ENCODE measurements at regions not wholly inside any gene's neighbourhood (a gene's known extent, or its start where the extent isn't known, plus 50 kb on each side); places are given as distances from the start of the nearest gene placed in this dataset.

- Histone ChIP-seq H3K36me3 (no peaks in the 10 kb centered on the region), H3K4me3 (no peak overlapping the region), H3K27ac (no peak overlapping the region), H3K4me1 (replicated peaks) (peaks cover 39% of the 10 kb centered on the region), H3K27me3 (replicated peaks) (no peaks in the 10 kb centered on the region), H3K9me3 (replicated peaks) (no peaks in the 10 kb centered on the region)
- no peak for DNase-seq (ENCODE audit: low read depth in 1 of 2, low spot score in 2 of 2)
Measured at GRCh38 chr2:47227532-47228279, 51.4 kb upstream of the CALM2 start.

- no peak overlapping the region for H3K27ac ChIP-seq
- H3K36me3 ChIP-seq = no peaks in the 10 kb centered on the region
Measured at GRCh38 chr2:47226923-47227220, 50.6 kb upstream of the CALM2 start.

DNA sequence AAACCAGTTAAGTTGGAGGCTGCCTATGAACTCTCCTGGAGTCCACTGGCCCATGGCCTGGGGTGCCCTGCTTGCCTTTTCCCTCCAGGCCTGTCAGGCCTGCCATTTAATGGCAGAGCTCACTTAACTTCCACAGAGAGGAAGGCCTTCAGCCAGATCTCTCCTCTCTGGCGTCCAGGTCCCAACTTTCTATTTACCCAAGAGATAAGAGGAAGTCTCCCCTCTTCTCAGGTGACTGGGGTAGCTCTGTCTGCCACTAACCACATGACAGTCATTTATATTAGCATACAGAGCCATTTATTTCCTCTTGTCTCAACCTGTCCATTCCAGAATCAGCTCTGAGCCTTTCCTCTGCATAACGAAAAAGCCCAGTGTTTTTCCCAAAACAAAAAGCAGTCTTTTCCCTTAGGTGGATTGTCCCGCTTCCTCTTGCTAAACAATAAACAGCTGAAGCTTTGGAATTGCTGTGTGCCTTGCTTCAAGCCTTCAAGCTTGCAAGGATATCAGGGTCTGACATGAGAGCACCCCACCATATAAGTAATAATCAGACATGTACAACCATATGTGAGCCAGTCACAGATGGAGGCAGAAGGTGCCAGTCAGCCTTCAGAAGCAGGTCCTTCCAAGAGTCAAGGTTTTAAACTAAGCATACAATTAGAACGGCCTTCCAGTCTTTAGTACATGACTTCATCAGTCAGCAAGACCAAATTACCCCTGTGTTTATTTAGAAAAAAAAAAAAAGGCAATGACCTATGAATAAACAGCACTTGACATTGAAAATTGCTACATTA, 50.0 kb upstream of the CALM2 start:
- Histone ChIP-seq H3K36me3 (no peaks in the 10 kb centered on the region), H3K4me1 (replicated peaks) (peaks cover 51% of the 10 kb centered on the region), H3K27me3 (replicated peaks) (no peaks in the 10 kb centered on the region), H3K27ac (peak overlapping the region; percentile 10; the same call in 1 of the 2 replicates), H3K4me3 (no peak overlapping the region), H3K9me3 (replicated peaks) (no peaks in the 10 kb centered on the region)
- DNase-seq (ENCODE audit: low read depth in 1 of 2, low spot score in 2 of 2) = peak in 1 of 2 experiments; percentile 23

More at GRCh38 chr2:47226923-47227220, 50.6 kb upstream of the CALM2 start:
- DNase-seq (ENCODE audit: low read depth in 1 of 2, low spot score in 2 of 2) = no peak
- no peaks in the 10 kb centered on the region for H3K9me3 ChIP-seq (replicated peaks)
- no peaks in the 10 kb centered on the region for H3K27me3 ChIP-seq (replicated peaks)
- H3K4me1 ChIP-seq (replicated peaks) = peaks cover 45% of the 10 kb centered on the region
- H3K4me3 ChIP-seq = no peak overlapping the region
